Heart left ventricle (tissue), 16 donors: ENCODE measurements at regions not wholly inside any gene's neighbourhood (a gene's known extent, or its start where the extent isn't known, plus 50 kb on each side); places are given as distances from the start of the nearest gene placed in this dataset.

Experiments
- ATAC-seq, 4 donors: fragments of 200-7000 bp; cut with Tn5 transposase; one replicate each; pipeline ENCODE4 v1.9.1; 2020 to 2022; ENCODE audit warnings: moderate library complexity in 4 of 4, mild to moderate bottlenecking in 3 of 4, moderate number of reproducible peaks in 1 of 4
- DNase-seq, 5 donors: peaks; one replicate each; pipeline ENCODE4 v3.0.0-alpha.2; 2020
- H3K27ac ChIP-seq, 12 donors: fragments of 200-600 bp; sonication (generic) in 4 of 12; one replicate each; pipeline versions ENCODE4 v1.5.0 to v1.8.0; 2016 to 2022; ENCODE audit warnings: mild to moderate bottlenecking in 2 of 12
- H3K27me3 ChIP-seq, 9 donors: fragments of 200-600 bp; sonication (generic) in 2 of 9; one replicate each; pipeline versions ENCODE4 v1.5.1 to v1.8.0; 2016 to 2022; ENCODE audit warnings: mild to moderate bottlenecking in 3 of 9
- H3K36me3 ChIP-seq, 9 donors: fragments of 200-600 bp; sonication (generic) in 2 of 9; one replicate each; pipeline versions ENCODE4 v1.5.0 to v1.8.0; 2018 to 2022; ENCODE audit warnings: mild to moderate bottlenecking in 2 of 9
- H3K4me1 ChIP-seq, 12 donors: fragments of 200-600 bp; sonication (generic) in 4 of 12; one replicate each; pipeline versions ENCODE4 v1.5.0 to v1.8.0; 2016 to 2022; ENCODE audit warnings: mild to moderate bottlenecking in 3 of 12
- H3K4me3 ChIP-seq, 12 donors: fragments of 200-600 bp; sonication (generic) in 4 of 12; one replicate each; pipeline versions ENCODE4 v1.5.0 to v1.8.0; 2017 to 2022; ENCODE audit warnings: mild to moderate bottlenecking in 9 of 12, moderate library complexity in 4 of 12
- H3K9me3 ChIP-seq, 12 donors: fragments of 200-600 bp; sonication (generic) in 4 of 12; one replicate each; pipeline versions ENCODE4 v1.5.0 to v1.8.0; 2016 to 2022; ENCODE audit warnings: mild to moderate bottlenecking in 1 of 12
- CTCF ChIP-seq, 12 donors: fragments of 200-600 bp; sonication (generic) in 4 of 12; IDR thresholded peaks; one replicate each; pipeline versions ENCODE4 v1.5.0 to v1.8.0; 2018 to 2022; ENCODE audit warnings: antibody characterized with exemption in 12 of 12, mild to moderate bottlenecking in 5 of 12
- POLR2A ChIP-seq, 2 donors: fragments of 450-650 bp; IDR thresholded peaks; one replicate each; pipeline ENCODE4 v1.6.1; 2017; ENCODE audit warnings: antibody characterized with exemption in 2 of 2, mild to moderate bottlenecking in 2 of 2, moderate library complexity in 2 of 2
- WGBS, 4 donors: extraction: QIAGEN DNeasy Blood & Tissue Kit in 2 of 4; methylation state at CpG; one replicate each; pipeline versions ENCODE4 v1.1.5 to v1.1.7; 2013 to 2018; 5-methylcytosine and 5-hydroxymethylcytosine counted together
- intact Hi-C, 10 donors: fragments of 100-400 bp; cut with DNase I; formaldehyde crosslinking; loops; one replicate each; pipeline versions ENCODE4 v1.11.1 to v1.14.2; 2022
- donor health status: ischemic (EF 13 %, LVEDD 7.1; RV severe dilation, severe dysfunction).
- donor health status: healthy with polysubstance abuse.
- donor health status: DM: no; HTN: yes; CAD: no.
- donor health status: DM: no; HTN: no; CAD: no.
- donor health status: ischemic (EF 25% LVEDD 6.9; RV normal size, moderate dysfunction).
- donor health status: ischemic (EF 25% LVEDD 5.7; RV mildly dilated, moderate dysfunction).
- donor health status: healthy.
- donor health status: DM: yes; HTN: yes; CAD: no.
- donor health status: ischemic (EF 35%, LVEDD 5.7; RV mildly dilated, moderate dysfunction).
- donor health status: nonischemic (EF 11% LVEDD 7.7; RV severe dilation, severe dysfunction).
- donor health status: DM: yes; HTN: yes; CAD: no.
- donor health status: PGD.
- donor health status: ischemic (EF 29% LVEDD 5.4; RV normal size, mild dysfunction).
- donor health status: nonischemic (EF 23%, LVEDD 6.1; RV moderate dilation, normal function).

- intact Hi-C loops, result loop anchor here in 1 of 10 donors (5.0 kb wide), 1 partner anchor 157 kb away; no protein-coding TSS in a partner anchor
- no peaks in the 10 kb centered on the region for H3K27me3 ChIP-seq
These were observed 178.9 kb downstream of the MIS18A start for GRCh38 chr21:32099812-32100416.

GRCh38 chr21:32096411-32096810 lies 182.4 kb downstream of the MIS18A start:
- H3K4me3 ChIP-seq, result no peak overlapping the region
- TF ChIP-seq CTCF (IDR thresholded peaks at IDR 0.05), result peak in 9 of 12 donors; percentile 5 to 41 (median 15)
- no peak for TF ChIP-seq POLR2A (IDR thresholded peaks at IDR 0.05)
- H3K27ac ChIP-seq, result peak overlapping the region in 2 of 12 donors; percentile 18 to 58
- peaks cover 0 to 6% (median 0%) of the 10 kb centered on the region in 12 donors for H3K4me1 ChIP-seq
- no peaks in the 10 kb centered on the region for H3K27me3 ChIP-seq
- H3K9me3 ChIP-seq, result peaks cover 0 to 3% (median 0%) of the 10 kb centered on the region in 12 donors
- WGBS, 4 donors, result 27 to 38% (median 32%) methylated on average over 3 of the region's 3 CpGs
- intact Hi-C loops, result loop anchor here in 1 of 10 donors (5.0 kb wide), 1 partner anchor 161 kb away; no protein-coding TSS in a partner anchor
- H3K36me3 ChIP-seq, result no peaks in the 10 kb centered on the region
- DNase-seq, result peak in 1 of 5 donors; percentile 38
- ATAC-seq, result peak in 1 of 4 donors; percentile 42

More at GRCh38 chr21:32099812-32100416, 178.9 kb downstream of the MIS18A start:
- no peak for TF ChIP-seq CTCF (IDR thresholded peaks at IDR 0.05)
- TF ChIP-seq POLR2A (IDR thresholded peaks at IDR 0.05), result no peak
- ATAC-seq (no peak), DNase-seq (no peak)
- Histone ChIP-seq H3K4me3 (no peak overlapping the region), H3K9me3 (peaks cover 0 to 3% (median 0%) of the 10 kb centered on the region in 12 donors), H3K27ac (no peak overlapping the region), H3K4me1 (peaks cover 0 to 6% (median 0%) of the 10 kb centered on the region in 12 donors), H3K36me3 (no peaks in the 10 kb centered on the region)
- 89 to 93% (median 92%) methylated on average over 5 of the region's 5 CpGs for WGBS, 4 donors

GRCh38 chr21:32094804-32095203 lies 184.0 kb downstream of the MIS18A start:
- Histone ChIP-seq H3K27me3 (no peaks in the 10 kb centered on the region), H3K4me3 (no peak overlapping the region), H3K27ac (peak overlapping the region in 2 of 12 donors; percentile 3 to 42), H3K36me3 (no peaks in the 10 kb centered on the region), H3K9me3 (peaks cover 0 to 3% (median 0%) of the 10 kb centered on the region in 12 donors), H3K4me1 (peaks cover 0 to 6% (median 0%) of the 10 kb centered on the region in 12 donors)
- TF ChIP-seq CTCF (IDR thresholded peaks at IDR 0.05) (no peak), POLR2A (IDR thresholded peaks at IDR 0.05) (no peak)
- intact Hi-C loops, result loop anchor here in 1 of 10 donors (5.0 kb wide), 1 partner anchor 162 kb away; no protein-coding TSS in a partner anchor
- DNase-seq, result no peak
- peak in 3 of 4 donors; percentile 49 to 52 (median 51) for ATAC-seq
- WGBS, 4 donors, result 42 to 57% (median 46%) methylated on average over 2 of the region's 2 CpGs

GRCh38 chr21:32093646-32094462 lies 185.0 kb downstream of the MIS18A start:
- Histone ChIP-seq H3K9me3 (peaks cover 0 to 3% (median 0%) of the 10 kb centered on the region in 12 donors), H3K4me3 (no peak overlapping the region), H3K27me3 (no peaks in the 10 kb centered on the region), H3K36me3 (no peaks in the 10 kb centered on the region), H3K4me1 (peaks cover 0 to 6% (median 0%) of the 10 kb centered on the region in 12 donors), H3K27ac (no peak overlapping the region)
- WGBS, 4 donors, result 78 to 91% (median 84%) methylated on average over 7 of the region's 7 CpGs
- ATAC-seq, result peak in 1 of 4 donors; percentile 27
- no peak for DNase-seq
- no peak for TF ChIP-seq POLR2A (IDR thresholded peaks at IDR 0.05)
- no peak for TF ChIP-seq CTCF (IDR thresholded peaks at IDR 0.05)
- intact Hi-C loops, result no loop called here
